Gastroesophageal sphincter (tissue), 4 donors: ENCODE measurements at regions not wholly inside any gene's neighbourhood (a gene's known extent, or its start where the extent isn't known, plus 50 kb on each side); places are given as distances from the start of the nearest gene placed in this dataset.

Source experiments
- ATAC-seq: fragments of 150-250 bp; one replicate; pipeline ENCODE4 v1.9.1; 2016; ENCODE audit warnings: mild to moderate bottlenecking, moderate library complexity
- H3K27ac ChIP-seq, 4 donors: fragments of 200-600 bp; sonication (generic) in 3 of 4; 1 replicate in 3 of 4; 2 replicates in 1 of 4; pipeline ENCODE4 v1.5.1; 2016 to 2019
- H3K27me3 ChIP-seq: fragments of 200-600 bp; sonication (generic); one replicate; pipeline ENCODE4 v1.5.1; 2019
- H3K36me3 ChIP-seq, 2 donors: fragments of 200-600 bp; sonication (generic); one replicate each; pipeline ENCODE4 v1.5.1; 2019; ENCODE audit warnings: control low read depth in 1 of 2
- H3K4me1 ChIP-seq, 3 donors: fragments of 200-600 bp; sonication (generic); 1 replicate in 2 of 3; 2 replicates in 1 of 3; pipeline ENCODE4 v1.5.1; 2016 to 2019; ENCODE audit warnings: control low read depth in 2 of 3
- H3K4me3 ChIP-seq, 2 donors: fragments of 200-600 bp; sonication (generic); one replicate each; pipeline ENCODE4 v1.5.1; 2019; ENCODE audit warnings: mild to moderate bottlenecking in 1 of 2, moderate library complexity in 1 of 2
- H3K9me3 ChIP-seq, 3 donors: fragments of 200-600 bp; sonication (generic); one replicate each; pipeline ENCODE4 v1.5.1; 2017 to 2019; ENCODE audit warnings: control low read depth in 2 of 3
- EP300 ChIP-seq: sonication (generic); formaldehyde crosslinking; IDR thresholded peaks from one replicate; pipeline ENCODE4 v1.6.1; 2017; ENCODE audit warnings: antibody characterized with exemption, mild to moderate bottlenecking
- POLR2A ChIP-seq, 2 donors: fragments of 450-650 bp; IDR thresholded peaks; one replicate each; pipeline ENCODE4 v1.6.1; 2017; ENCODE audit warnings: antibody characterized with exemption in 2 of 2, mild to moderate bottlenecking in 2 of 2, moderate library complexity in 1 of 2
- POLR2AphosphoS5 ChIP-seq: sonication (generic); formaldehyde crosslinking; IDR thresholded peaks from one replicate; pipeline ENCODE4 v1.6.1; 2017; ENCODE audit warnings: antibody characterized with exemption
- WGBS, 2 donors: methylation state at CpG; one replicate each; pipeline ENCODE4 v1.1.5; 2018; ENCODE audit warnings: low coverage in 1 of 2; 5-methylcytosine and 5-hydroxymethylcytosine counted together
- TF ChIP-seq, protein P1 (sequence below), 4 experiments: fragments of 200-600 bp in 2 of 4; fragments of 450-650 bp in 2 of 4; sonication (generic) in 1 of 4; IDR thresholded peaks; one replicate each; pipeline ENCODE4 v1.5.1; 2017 to 2019; ENCODE audit warnings: antibody characterized with exemption in 4 of 4, mild to moderate bottlenecking in 2 of 4, moderate library complexity in 2 of 4

GRCh38 chr3:181239441-181239840 is 249.9 kb upstream of the DNAJC19 start:
- H3K9me3 ChIP-seq, result peaks cover 0 to under 1% (median 0%) of the 10 kb centered on the region in 3 donors
- no peak overlapping the region for H3K27ac ChIP-seq
- ATAC-seq, result no peak
- no peaks in the 10 kb centered on the region for H3K4me1 ChIP-seq
- no peaks in the 10 kb centered on the region for H3K36me3 ChIP-seq
- H3K27me3 ChIP-seq, result no peaks in the 10 kb centered on the region
- H3K4me3 ChIP-seq, result no peak overlapping the region
- TF ChIP-seq POLR2AphosphoS5 (no peak), EP300 (no peak), POLR2A (IDR thresholded peaks at IDR 0.05) (no peak)
- TF ChIP-seq, protein P1, sequence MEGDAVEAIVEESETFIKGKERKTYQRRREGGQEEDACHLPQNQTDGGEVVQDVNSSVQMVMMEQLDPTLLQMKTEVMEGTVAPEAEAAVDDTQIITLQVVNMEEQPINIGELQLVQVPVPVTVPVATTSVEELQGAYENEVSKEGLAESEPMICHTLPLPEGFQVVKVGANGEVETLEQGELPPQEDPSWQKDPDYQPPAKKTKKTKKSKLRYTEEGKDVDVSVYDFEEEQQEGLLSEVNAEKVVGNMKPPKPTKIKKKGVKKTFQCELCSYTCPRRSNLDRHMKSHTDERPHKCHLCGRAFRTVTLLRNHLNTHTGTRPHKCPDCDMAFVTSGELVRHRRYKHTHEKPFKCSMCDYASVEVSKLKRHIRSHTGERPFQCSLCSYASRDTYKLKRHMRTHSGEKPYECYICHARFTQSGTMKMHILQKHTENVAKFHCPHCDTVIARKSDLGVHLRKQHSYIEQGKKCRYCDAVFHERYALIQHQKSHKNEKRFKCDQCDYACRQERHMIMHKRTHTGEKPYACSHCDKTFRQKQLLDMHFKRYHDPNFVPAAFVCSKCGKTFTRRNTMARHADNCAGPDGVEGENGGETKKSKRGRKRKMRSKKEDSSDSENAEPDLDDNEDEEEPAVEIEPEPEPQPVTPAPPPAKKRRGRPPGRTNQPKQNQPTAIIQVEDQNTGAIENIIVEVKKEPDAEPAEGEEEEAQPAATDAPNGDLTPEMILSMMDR (IDR thresholded peaks at IDR 0.05), result no peak
- WGBS, 2 donors, result 39 to 52% methylated on average over 2 of the region's 2 CpGs

DNA sequence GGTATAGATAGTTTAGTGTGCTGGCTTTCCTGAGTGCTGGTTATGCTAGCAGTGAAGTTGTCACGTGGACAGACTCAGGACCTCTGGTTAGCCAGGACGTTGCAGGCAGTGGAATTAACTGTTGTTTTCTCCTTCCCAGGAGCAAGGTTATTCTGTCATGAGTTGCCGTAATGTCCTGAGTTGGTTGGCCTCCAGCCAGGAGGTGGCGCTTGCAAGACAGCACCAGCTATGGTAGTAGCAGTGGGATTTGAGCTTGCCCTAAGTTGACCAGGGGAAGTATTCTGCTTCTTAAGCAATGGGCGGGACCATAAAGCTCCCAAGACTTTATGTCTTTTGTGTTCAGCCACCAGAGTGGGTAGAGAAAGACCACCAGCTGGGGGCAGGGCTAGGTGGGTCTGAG is 240.7 kb upstream of the DNAJC19 start:
- TF ChIP-seq POLR2A (IDR thresholded peaks at IDR 0.05) (no peak), EP300 (no peak), POLR2AphosphoS5 (no peak)
- TF ChIP-seq, protein P1 (IDR thresholded peaks at IDR 0.05), result no peak
- Histone ChIP-seq H3K4me1 (no peaks in the 10 kb centered on the region), H3K4me3 (no peak overlapping the region), H3K27ac (no peak overlapping the region), H3K36me3 (no peaks in the 10 kb centered on the region), H3K27me3 (no peaks in the 10 kb centered on the region), H3K9me3 (no peaks in the 10 kb centered on the region)
- ATAC-seq, result no peak
- WGBS, 2 donors, result 100% methylated on average over 1 of the region's 5 CpGs; no CpG with 5 or more reads in 1 of the 2 donors

GRCh38 chr3:181213347-181213746 is 223.8 kb upstream of the DNAJC19 start:
- 60 to 80% methylated on average over 2 of the region's 2 CpGs for WGBS, 2 donors
- no peaks in the 10 kb centered on the region for H3K36me3 ChIP-seq
- no peak overlapping the region for H3K4me3 ChIP-seq
- H3K27ac ChIP-seq, result no peak overlapping the region
- no peak for ATAC-seq
- H3K27me3 ChIP-seq, result peaks cover 7% of the 10 kb centered on the region
- H3K9me3 ChIP-seq, result no peaks in the 10 kb centered on the region
- H3K4me1 ChIP-seq, result no peaks in the 10 kb centered on the region
- TF ChIP-seq EP300 (no peak), POLR2A (IDR thresholded peaks at IDR 0.05) (no peak), POLR2AphosphoS5 (no peak)
- TF ChIP-seq, protein P1 (IDR thresholded peaks at IDR 0.05), result no peak

DNA sequence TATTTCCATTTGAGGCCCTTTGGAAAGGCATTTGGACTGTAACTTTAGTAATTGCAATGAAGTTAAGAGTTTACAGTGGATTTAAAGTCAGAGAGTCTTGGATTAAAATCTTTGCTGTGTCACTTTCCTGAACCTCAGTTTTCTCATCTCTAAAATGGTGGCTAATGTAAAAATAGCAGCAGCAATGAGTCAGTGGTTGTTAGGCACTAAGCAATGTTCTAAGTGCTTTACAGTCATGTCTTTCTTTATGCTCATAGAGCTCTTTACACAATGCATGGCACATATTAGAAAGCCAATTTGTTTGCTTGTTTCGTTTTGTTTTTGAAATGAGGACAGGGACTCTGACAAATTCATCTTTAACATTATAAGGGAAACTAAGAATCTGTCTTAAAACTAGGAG is 222.7 kb upstream of the DNAJC19 start:
- Histone ChIP-seq H3K4me1 (no peaks in the 10 kb centered on the region), H3K4me3 (no peak overlapping the region), H3K27ac (no peak overlapping the region), H3K9me3 (no peaks in the 10 kb centered on the region), H3K36me3 (no peaks in the 10 kb centered on the region), H3K27me3 (peaks cover 7% of the 10 kb centered on the region)
- no peak for ATAC-seq
- TF ChIP-seq POLR2A (IDR thresholded peaks at IDR 0.05), result no peak
- TF ChIP-seq, protein P1 (IDR thresholded peaks at IDR 0.05), result no peak
- TF ChIP-seq POLR2AphosphoS5, result no peak
- TF ChIP-seq EP300, result no peak
- 62 to 82% methylated on average over 1 of the region's 1 CpG for WGBS, 2 donors

GRCh38 chr3:181210275-181210674 is 220.7 kb upstream of the DNAJC19 start:
- Histone ChIP-seq H3K4me3 (no peak overlapping the region), H3K9me3 (no peaks in the 10 kb centered on the region), H3K36me3 (no peaks in the 10 kb centered on the region), H3K27me3 (peaks cover 7% of the 10 kb centered on the region), H3K4me1 (no peaks in the 10 kb centered on the region), H3K27ac (no peak overlapping the region)
- WGBS, 2 donors, result 0 to 4% methylated on average over 2 of the region's 2 CpGs
- TF ChIP-seq, protein P1 (IDR thresholded peaks at IDR 0.05), result peak in 2 of 4 experiments; percentile 5 to 31
- no peak for TF ChIP-seq POLR2AphosphoS5
- ATAC-seq, result no peak
